HFFc6 (cell line): ENCODE measurements at regions not wholly inside any gene's neighbourhood (a gene's known extent, or its start where the extent isn't known, plus 50 kb on each side); places are given as distances from the start of the nearest gene placed in this dataset.
"Not testable (repeated sequence)": the region's sequence is repeated elsewhere in the genome, so short reads cannot be mapped to it uniquely, and the experiment has no call there.

Experiments
- DNase-seq: peaks from one replicate; pipeline ENCODE4 v3.0.0-alpha.2; 2018
- H3K27ac Mint-ChIP-seq: 2 replicates; pipeline ENCODE4 v1.8.0; 2020; ENCODE audit warnings: mild to moderate bottlenecking, mixed read lengths
- H3K27me3 Mint-ChIP-seq: 2 replicates; pipeline ENCODE4 v1.8.0; 2021; ENCODE audit warnings: mild to moderate bottlenecking, moderate library complexity, mixed read lengths; ENCODE audit not compliant: insufficient read depth
- H3K36me3 Mint-ChIP-seq: 2 replicates; pipeline ENCODE4 v1.8.0; 2021; ENCODE audit warnings: low read depth, mixed read lengths
- H3K4me1 Mint-ChIP-seq: 2 replicates; pipeline ENCODE4 v1.8.0; 2020; ENCODE audit warnings: low read depth, mixed read lengths
- H3K4me3 Mint-ChIP-seq: 2 replicates; pipeline ENCODE4 v1.8.0; 2020; ENCODE audit warnings: mild to moderate bottlenecking, moderate library complexity, mixed read lengths
- H3K9me3 Mint-ChIP-seq: 2 replicates; pipeline ENCODE4 v1.8.0; 2020; ENCODE audit warnings: mild to moderate bottlenecking, mixed read lengths
- CTCF ChIP-seq: fragments of 200-600 bp; sonication (generic); IDR thresholded peaks from 2 replicates; pipeline ENCODE4 v1.5.0; 2021; ENCODE audit warnings: antibody characterized with exemption, mild to moderate bottlenecking

DNA sequence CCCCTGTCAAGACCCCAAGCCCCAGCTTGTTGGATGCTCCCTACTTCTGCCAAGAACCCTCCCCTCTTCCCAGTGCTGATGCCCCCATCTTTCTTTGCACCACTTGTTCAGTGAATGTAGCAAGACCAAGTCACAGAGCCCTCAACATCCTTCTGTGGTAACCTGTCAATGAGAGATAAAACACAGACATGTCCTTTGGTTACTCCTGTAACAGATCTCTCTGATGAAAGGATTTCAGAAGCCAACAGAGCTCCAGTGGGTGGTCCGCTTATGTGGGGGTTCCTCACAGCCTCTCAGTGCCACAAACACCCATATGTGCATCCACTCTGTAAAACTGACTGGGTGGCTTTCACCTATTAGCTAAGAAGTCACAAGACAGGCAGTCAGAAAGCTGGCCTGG lies 93.2 kb upstream of the CST7 start:
- Mint-ChIP-seq H3K4me3 (no peak overlapping the region), H3K9me3 (peaks cover 23% of the 10 kb centered on the region), H3K36me3 (peaks cover 23% of the 10 kb centered on the region), H3K4me1 (no peaks in the 10 kb centered on the region), H3K27me3 (peaks cover 28% of the 10 kb centered on the region), H3K27ac (no peak overlapping the region)
- no peak for TF ChIP-seq CTCF
- DNase-seq = no peak

DNA sequence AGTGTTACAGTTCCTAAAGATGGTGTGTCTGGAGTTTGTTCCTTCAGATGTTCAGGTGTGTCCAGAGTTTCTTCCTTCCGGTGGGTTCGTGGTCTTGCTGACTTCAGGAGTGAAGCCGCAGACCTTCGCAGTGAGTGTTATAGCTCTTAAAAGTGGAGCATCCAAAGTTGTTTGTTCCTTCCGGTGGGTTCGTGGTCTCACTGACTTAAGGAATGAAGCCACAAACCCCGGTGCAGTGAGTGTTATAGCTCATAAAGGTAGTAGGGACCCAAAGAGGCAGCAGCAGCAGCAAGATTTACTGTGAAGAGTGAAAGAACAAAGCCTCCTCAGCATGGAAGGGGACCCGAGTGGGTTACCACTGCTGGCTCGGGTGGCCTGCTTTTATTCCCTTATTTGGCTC lies 90.6 kb upstream of the CST7 start:
- peaks cover 23% of the 10 kb centered on the region for H3K9me3 Mint-ChIP-seq
- H3K4me3 Mint-ChIP-seq = not testable (repeated sequence)

GRCh38 chr20:24859539-24859938 lies 89.5 kb upstream of the CST7 start:
- Mint-ChIP-seq H3K4me3 (no peak overlapping the region), H3K27ac (no peak overlapping the region)
- TF ChIP-seq CTCF = no peak

More for the DNA sequence above, 90.6 kb upstream of the CST7 start:
- Mint-ChIP-seq H3K4me1 (peaks cover 11% of the 10 kb centered on the region), H3K36me3 (peaks cover 23% of the 10 kb centered on the region), H3K27me3 (peaks cover 32% of the 10 kb centered on the region)
- H3K27ac Mint-ChIP-seq, DNase-seq: not testable (repeated sequence)

DNA sequence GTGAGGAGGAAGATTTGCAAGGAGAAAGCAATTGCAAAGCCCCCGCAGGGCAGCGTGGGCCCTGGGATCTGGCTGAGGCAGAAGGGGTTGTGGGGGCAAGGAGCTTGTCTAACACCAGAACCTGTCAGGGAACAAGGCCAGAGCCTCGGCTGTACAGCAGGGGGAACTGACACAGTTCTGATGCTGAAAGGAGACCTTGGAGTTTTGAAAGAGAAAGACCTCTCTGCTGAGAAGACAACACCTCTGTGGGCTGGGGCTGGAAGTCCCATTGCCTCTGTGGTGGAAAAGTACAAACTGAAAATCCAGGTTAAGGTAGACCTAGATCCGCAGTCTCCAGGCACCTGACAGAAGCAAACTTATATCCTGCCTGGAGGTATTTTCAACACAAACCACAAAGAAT lies 86.9 kb upstream of the CST7 start:
- no peak for DNase-seq
- peaks cover 30% of the 10 kb centered on the region for H3K27me3 Mint-ChIP-seq
- TF ChIP-seq CTCF = no peak
- no peak overlapping the region for H3K27ac Mint-ChIP-seq
- H3K36me3 Mint-ChIP-seq = peaks cover 8% of the 10 kb centered on the region
- H3K4me1 Mint-ChIP-seq = peaks cover 19% of the 10 kb centered on the region
- no peak overlapping the region for H3K4me3 Mint-ChIP-seq
- H3K9me3 Mint-ChIP-seq = peaks cover 8% of the 10 kb centered on the region

More at GRCh38 chr20:24859539-24859938, 89.5 kb upstream of the CST7 start:
- Mint-ChIP-seq H3K4me1 (peaks cover 19% of the 10 kb centered on the region), H3K9me3 (peaks cover 17% of the 10 kb centered on the region), H3K36me3 (peaks cover 19% of the 10 kb centered on the region), H3K27me3 (peaks cover 32% of the 10 kb centered on the region)
- DNase-seq = no peak

- no peak for TF ChIP-seq CTCF
- Mint-ChIP-seq H3K4me3 (no peak overlapping the region), H3K27ac (no peak overlapping the region), H3K36me3 (peaks cover 4% of the 10 kb centered on the region; the same call in 1 of the 2 replicates), H3K4me1 (peaks cover 19% of the 10 kb centered on the region), H3K27me3 (peaks cover 30% of the 10 kb centered on the region), H3K9me3 (peaks cover 5% of the 10 kb centered on the region)
- no peak for DNase-seq
Observed at GRCh38 chr20:24862606-24863005, 86.5 kb upstream of the CST7 start.

DNA sequence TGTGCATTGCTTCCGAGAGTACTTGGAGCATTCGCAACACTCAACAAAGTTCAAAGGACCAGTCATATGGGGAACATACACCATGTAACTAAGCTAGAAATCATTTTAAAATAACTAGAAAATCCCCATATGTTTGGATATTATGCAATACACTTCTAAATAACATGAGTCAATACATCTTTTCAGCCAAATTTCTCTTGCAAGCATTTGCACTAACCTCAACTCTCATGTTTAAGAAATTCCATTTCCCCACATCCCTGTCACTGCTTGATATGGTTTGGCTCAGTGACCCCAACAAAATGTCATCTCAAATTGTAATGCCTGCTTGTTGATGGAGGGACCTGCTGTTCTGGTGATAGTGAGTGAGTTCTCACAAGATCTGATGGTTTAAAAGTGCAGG lies 85.7 kb upstream of the CST7 start:
- H3K4me3 Mint-ChIP-seq = no peak overlapping the region
- H3K9me3 Mint-ChIP-seq = no peaks in the 10 kb centered on the region; the same call in 1 of the 2 replicates
- TF ChIP-seq CTCF = no peak
- peak overlapping the region; percentile 2; the same call in 1 of the 2 replicates for H3K27ac Mint-ChIP-seq
- DNase-seq = peak; percentile 52
- H3K4me1 Mint-ChIP-seq = peaks cover 24% of the 10 kb centered on the region
- H3K36me3 Mint-ChIP-seq = no peaks in the 10 kb centered on the region; the same call in 1 of the 2 replicates
- peaks cover 29% of the 10 kb centered on the region for H3K27me3 Mint-ChIP-seq
